GM19238 (cell line): ENCODE measurements at regions not wholly inside any gene's neighbourhood (a gene's known extent, or its start where the extent isn't known, plus 50 kb on each side); places are given as distances from the start of the nearest gene placed in this dataset.

Source experiments
- DNase-seq: peaks from one replicate; pipeline ENCODE4 v3.0.0; 2011; ENCODE audit warnings: low spot score; ENCODE audit not compliant: insufficient read length

DNA sequence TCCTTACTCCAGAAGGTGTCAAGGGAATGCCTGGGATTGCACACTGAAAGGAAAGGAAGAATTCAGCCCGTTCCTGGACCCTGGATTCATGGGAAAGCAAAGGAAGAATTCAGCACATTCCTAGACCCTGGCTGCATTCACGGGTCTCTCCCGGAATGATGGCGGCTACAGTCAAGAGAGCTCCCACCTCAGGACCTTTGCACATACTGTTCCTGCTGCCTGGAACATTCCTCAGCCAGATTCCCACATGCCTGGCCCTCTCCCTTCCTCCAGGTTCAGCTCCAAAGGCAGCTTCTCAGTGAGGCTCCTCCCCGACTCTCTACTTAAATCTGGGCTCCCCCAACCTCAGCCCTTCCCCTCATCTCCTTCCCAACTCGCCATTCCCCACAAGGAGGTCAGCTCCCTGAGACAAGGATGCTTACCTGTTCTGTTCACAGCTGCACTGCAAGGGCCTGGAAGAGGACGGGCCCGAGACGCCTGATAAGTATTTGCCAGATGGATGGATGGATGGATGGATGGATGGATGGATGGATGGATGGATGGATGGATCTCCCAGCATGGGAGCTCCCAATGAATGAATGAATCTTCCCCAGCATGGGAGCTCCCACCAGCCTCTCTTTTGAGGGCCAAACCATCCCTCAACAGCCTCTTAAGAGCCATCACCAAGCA is 77.4 kb downstream of the NCOR2 start:
- DNase-seq, result no peak

DNA sequence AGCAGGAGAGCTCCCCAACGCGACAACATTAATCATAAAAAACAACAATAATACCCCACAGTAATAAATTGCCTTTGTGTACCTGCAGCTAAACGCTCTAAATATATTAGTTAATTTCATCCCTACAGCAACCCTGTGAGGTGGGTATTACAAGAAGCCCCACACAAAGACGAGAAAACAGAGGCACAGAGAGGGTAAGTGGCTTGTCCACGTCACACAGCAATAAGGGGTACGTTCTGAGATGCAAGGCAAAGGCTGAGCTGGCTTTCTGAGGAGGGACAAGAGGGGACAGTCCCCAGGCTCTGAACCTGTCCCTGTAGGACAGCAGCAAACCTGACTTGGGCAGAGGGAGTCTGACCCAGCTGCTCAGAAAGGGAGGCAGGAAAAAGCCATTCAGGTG is 78.2 kb downstream of the NCOR2 start:
- DNase-seq, result no peak

DNA sequence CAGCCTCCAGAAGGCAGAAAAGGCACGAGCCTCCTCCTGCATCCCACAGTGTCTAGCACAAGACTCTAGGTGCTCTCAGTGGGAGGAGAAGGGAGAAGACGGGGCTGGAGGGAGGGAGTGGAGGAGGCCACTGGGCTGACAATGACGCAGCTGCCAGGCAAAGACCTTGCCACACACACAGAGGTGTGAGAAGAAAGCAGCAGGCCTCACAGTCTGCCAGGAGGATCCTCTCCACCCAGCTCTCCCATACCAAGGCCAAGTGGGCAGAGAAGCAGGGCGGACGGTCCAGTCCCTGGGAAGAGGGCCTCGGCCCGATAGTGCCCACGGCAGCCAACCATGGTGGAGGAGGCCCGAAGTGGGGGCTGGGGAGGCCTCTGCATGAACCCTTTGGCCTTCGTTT is 78.9 kb downstream of the NCOR2 start:
- DNase-seq, result no peak

DNA sequence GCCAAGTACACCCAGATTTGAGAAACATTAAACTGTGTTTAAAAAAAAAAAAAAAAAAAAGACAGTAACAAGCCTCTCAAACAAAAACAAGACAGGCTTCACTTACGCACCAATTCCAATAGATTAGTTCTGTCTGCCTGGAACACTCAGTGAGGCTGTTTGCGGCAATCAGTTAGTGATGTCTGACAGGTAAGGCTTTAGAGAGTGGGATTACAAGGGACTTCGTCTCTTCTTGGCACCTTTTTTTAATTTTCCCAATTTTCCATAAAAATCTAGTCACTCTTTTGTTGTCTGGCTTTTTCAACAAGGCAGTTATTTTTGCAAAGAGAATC is 79.6 kb downstream of the NCOR2 start:
- no peak for DNase-seq

DNA sequence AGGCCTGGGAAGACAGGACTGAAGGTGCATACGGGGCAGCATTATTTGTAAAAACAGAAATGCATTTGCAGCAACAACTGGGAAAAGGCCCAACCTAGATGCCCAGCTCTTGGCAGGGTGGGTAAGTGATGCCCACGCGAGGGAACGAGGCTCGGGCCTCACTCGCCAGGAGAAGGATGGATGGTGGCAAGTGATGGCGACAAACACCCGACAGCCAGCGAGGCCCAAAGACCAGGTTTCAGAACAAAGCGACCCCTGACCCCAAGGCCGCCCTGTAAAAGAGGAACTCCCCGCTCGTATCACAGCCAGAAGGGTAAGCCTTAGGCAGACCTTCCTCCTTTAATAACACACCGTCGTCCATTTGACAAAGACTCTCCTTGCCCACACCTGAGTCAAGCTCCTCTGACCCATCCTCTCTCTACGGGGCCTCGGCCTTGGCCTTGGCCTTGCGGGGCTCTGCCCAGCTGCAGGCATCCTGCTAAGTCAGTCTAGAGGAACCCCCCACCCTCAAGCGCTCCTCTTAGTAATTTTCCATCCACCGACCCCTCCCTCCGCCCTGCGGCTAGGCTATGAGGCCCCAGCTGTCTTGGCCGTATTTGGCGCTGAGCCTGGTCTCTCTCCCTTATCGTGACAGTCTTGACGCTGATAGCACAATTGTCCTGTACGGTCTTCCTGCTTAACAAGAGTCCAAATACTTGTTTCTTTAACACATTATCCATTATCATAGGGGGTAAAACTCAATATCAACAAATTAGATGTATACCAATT is 80.2 kb downstream of the NCOR2 start:
- DNase-seq, result no peak

DNA sequence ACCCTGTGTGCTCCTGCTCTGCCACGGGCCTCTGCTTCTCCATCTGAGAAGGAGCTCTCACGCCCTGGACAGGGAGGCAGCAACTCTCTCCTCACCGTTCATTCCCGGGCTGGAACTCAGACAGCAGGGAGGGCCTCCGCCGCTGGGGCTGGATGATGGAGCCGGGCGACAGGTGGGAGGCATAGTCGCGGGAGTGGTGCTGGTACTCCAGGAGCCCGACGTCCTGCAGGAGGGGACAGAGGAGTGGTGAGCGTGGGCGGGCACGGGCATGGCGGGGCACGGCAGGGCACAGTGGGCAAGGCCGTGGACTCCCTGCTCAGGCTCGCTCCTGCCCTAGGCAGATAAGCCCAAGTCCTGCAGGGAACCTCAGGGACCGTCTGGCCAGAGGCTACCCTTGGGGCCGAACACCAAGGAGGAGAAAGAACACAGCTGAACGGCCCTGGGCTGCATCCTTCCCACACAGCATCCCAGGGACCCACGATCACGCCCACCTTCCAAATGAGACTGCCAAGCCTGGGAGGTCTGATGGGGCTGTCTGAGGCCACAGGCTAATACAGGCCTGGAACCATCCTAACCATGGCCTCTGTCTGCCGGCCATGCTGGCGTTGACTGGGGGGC is 81.0 kb downstream of the NCOR2 start:
- DNase-seq, result no peak

DNA sequence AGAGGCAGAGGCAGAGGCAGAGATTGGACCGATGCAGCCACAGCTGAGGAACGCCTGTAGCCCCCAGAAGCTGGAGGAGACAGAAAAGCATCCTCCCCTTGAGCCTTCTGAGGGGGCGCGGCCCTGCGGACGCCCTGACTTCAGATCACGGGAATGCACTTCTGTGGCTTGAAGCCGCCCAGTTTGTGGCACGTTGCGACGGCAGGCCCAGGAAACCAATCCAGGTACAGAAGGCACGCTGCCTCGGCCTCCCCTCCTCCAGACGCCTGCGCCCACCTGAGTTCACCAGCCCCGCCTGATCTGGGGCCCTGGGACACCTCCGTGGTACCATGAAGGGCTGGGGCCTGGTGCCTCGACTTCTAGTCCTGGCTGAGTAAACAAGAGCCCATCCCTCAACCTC is 82.0 kb downstream of the NCOR2 start:
- no peak for DNase-seq

DNA sequence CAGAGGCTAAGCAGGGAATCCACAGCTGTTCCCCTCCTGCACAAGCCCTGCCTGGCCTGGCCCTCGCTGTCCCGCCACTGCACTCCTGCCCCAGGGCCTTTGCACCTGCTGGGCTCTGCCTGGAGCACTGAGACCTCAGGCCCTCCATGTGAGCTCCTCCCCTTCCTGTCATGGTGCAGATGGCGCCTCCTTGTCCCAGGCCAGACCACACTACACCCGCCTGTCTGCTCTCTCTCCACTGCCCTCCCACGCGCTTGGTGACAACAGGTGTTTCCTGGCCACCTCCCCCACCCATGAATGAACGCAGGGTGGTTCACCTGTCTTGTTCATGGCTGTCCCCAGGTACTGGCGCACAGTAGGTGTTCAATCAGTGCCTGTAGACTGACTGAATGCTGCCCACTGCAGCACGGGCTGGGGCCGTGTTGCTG is 82.9 kb downstream of the NCOR2 start:
- no peak for DNase-seq

DNA sequence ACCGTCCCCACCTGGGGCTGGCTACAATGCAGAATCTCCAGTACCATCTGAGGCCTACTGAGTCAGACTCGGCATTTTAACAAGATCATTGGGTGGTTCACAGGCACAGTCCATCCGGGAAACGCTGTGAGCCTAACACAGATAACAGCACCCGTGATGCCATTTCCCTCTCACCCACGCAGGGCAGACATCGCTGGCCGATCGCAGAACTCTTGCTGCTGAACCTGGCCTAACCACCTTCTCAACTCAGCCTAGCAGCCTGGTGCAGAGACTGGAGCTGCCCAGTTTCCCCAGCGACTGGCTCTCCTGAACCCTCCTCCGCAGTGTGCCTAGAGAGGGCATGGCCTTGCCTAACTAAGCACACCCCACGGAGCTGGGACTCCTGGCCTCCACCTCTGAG is 83.3 kb downstream of the NCOR2 start:
- DNase-seq, result no peak

DNA sequence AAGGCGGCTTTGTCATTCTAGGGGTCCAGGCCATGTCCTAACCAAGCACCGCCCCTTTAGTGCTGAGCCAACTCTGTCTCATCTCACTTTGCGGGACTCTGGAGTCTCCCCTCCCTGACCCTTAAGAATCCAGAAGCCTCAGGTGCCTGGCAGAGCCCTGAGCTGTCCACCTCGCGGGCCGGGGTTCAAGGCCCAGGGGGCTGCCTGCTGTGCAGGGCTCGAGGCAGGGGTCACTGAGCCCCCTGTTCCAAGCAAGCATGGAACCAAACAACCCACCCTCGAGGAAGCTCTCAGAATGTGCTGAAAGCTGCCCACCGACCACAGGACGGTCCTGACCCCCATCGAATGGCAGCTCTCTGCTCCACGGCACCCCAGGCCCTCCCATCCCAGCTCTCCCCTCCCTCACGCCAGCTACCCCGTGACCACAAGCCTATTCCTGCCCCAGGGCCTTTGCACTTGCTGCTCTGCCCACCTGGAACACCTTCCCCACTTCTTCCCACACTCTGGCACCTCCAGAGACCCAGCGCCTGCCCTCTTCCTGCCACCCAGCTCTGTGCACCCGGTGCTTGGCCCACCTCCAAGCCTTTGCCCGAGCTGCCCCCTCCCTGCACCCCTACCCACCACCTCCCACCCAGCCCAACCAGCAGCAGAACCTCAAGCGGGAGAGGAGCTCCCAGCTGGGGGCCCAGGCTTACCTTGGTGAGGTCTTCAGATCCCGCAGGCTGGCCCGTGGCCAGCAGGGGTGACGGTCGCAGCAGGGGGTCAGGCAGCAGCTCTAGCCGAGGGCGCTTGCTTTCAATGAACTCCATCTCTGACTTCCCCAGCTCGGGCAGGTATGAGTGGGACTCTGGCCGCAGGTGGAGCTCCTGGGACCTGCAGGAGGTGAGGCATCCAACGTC is 84.3 kb downstream of the NCOR2 start:
- no peak for DNase-seq

DNA sequence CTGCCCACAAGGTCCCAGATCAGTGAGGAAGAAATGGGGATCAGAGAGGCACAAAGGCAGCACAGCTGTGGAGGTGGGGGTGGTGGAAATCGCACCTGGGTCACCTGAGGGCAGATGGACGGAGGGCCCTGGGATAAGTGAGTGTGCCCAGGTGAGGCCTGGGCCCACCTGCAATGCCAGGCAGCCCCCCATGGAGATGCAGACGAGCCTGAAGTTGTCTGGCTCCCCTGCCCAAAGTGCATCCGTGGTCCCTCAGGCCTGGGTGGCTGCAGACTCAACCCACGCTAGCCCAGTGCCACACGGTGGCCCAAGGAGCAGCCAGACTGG is 84.9 kb downstream of the NCOR2 start:
- no peak for DNase-seq

DNA sequence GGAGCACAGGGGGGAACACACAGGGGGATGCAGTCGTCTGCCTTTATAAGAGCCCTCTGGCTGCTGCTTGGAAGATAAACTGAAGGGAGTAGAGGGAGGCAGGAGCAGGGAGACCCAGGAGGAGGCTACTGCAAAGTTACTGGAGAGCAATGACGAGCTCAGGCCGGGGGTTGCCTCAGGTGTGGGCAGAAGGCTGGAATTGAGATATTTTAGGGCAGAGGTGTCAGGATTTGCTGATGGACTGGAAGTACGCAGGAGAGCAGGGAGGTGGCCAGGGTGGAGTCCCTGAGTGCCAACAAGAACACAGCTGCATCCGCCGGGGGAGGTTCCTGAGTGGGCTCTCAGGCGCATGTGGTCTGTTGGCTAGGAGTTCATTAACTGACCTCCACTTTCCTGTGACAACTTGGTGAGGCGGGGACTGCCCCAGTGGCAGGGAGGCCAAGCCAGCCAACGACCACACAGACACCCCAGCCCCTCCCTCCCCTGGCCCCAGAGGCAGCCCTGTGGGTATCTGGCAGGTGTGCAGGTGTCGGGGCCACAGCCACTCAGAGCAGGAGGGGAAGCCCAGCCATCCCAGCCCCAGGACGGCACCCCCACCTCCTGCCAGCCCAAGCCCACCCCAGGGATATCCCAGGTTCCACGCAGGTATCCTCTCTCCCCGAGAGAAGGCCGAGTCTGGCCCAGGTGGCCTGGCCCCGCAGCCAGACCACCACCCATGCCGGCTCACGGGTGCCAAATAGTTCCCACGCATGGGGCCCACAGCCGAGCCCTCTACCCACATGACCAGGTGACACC is 85.4 kb downstream of the NCOR2 start:
- no peak for DNase-seq

DNA sequence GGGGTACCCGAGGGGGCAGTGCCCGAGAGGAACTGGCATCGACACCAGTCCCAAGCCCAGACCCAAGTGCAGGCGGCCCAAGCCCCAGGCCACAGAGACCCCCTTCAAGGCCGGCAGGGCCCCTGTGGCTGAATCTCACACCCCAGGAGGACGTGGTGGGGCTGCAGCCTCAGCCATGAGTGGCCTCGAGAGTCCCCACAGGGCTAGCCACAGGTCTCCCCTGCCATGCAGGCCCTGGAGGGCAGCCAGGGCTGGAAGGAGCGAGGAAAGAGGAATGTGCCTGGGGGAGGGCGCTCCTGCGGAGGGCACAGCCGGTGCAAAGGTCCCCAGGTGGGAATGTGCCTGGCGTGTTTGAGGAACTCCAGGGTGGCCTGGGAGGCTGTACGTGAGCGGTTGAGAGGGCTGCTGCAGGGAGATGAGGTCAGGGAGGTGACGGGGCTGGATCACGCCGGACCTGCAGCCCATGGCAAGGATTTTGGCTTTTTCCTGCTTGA is 86.1 kb downstream of the NCOR2 start:
- DNase-seq, result no peak

DNA sequence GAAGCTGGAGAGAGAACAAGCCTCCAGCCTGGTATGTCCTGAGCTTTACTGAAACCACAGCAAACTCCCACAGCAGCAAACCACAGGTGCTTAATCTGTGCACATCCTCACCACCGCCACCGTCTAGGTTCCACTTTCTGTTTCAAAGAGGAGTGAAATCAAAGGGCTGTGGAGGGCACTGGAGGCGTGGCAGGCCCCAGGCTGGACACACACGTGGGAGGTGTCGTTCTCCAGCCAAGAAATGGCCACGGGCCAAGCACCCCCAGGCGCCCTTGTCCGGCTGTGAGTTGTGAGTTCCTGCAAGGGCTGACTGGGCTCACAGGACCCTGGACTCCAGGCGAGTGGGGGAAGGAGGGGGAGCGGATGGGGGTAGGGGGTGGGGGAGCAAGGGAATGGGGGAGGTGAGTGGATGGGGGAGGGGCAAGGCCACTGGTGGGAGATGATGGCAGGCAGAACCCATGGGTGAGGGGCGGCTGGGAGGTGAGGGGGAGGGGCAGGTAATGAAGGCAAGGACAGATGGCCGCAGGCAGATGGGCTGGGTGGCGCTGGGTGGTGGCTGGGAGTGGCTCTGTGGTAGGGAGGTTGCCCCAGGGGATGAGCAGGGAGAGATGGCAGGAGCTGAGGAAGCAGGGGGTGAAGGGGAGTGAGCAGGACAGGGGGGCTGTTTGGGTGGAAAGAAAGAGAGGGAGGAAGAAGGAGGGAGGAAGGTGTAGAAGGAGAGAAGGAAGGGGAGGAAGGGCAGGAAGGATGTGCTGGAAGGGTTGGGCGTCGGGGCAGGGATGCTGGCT is 86.7 kb downstream of the NCOR2 start:
- DNase-seq, result peak; percentile 86

DNA sequence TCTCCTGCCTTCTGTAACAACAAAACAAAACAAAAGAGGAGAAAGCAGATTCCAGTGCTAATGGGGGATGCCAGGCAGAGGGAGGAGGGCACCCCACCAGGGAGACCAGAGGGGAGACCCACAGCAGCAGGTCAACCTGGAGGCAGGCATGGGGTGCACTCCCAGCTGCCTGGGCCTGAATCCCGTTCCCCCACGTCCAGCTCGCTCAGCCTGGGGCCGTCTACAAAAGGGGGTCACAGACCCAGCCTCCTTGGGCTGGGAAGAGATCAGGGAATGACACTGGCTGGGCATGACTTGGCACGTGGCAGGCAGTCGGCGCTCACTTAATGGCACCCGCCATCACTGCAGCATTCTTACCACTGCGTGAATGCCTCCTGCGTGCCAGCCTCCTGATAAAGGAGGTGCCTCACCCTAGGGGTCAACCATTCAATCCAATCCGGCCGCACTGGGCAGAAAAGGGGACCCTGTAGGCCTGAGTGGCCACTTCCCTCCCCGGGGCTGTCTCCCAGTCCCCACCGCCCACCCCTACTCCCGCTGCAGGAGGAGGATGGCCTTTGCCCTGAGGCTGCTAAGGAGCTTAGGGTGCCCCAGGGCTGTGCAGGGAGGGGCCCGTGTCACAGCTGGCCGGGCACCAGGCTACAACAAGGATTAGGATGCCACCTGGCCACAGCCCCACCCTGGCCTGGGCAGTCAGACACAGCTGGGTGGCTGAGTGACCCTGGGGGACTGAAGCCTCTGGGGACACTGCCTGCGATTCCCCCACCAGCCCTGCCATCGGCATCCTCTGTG is 87.5 kb downstream of the NCOR2 start:
- no peak for DNase-seq

DNA sequence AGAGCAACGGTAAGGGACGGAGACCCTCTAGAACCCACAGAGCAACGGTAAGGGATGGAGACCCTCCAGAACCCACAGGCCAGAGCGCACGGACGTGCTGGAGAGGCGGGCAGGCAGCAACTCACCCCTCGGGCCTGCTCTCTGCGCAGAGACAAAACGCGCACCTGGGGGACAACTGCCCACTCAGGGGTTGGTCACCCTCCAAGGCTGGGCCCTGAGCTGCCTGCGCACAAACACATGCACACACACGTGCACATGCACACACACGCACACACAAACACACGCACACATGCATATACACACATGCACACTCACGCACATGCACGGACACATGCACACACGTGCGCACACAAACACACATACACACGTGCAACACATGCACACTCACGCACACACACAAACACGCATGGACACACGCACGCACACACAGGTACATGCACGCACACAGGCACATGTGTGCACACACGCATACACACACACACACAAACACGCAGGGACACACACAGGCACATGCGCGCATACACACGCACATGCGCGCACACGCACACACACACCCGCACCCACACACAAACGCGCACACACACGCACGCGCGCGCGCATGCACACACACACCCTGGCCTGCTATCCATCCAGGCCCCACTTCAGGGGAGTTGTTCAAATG is 88.3 kb downstream of the NCOR2 start:
- no peak for DNase-seq

DNA sequence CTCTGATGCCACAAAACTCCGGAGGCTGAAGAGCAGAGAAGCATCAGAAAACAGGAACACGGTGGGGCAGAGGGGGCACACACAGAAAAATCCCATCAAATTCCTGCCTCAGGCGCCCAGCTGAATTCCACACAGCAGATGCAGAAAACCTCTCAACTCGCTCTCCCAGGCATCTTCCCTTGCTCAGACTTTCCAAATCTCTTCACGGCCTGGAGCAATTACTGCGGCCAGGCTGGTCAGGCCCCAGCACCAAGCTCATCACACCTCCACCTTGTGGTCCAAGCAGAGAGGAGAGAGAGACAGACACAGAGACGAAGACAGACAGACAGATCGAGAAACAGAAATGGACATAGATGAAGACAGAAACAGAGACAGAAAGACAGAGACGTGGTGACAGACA is 89.0 kb downstream of the NCOR2 start:
- DNase-seq, result no peak

DNA sequence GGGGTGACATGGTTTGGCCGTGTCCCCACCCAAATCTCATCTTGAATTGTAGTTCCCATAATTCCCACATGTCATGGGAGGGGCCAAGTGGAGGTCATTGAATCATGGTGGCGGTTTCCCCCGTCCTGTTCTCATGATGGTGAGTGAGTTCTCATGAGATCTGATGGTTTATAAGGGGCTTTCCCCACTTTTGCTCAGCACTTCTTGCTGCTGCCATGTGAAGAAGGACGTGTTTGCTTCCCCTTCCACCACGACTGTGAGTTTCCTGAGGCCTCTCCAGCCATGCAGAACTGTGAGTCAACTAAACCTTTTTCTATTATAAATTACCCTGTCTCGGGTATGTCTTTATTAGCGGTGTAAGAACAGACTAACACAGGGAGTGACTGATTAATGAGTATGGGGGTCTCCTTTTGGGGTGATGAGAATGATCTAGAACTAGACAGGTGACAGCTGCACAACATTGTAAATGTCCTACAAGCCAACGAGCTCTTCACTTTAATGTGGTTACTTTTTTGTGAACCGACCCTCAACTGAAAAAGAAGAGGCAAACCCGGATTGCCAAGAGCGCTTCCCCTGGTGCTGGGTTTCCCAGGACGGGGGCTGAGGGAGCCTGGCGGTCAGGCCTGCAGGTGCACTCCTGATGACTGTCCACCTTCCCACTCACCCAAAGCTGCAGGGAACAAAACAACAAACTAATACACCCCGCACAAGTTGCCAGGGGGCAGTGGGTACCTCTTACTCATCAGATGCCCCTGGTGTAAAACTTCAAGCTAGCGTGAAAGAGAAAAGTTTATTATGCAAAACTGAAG is 90.1 kb downstream of the NCOR2 start:
- no peak for DNase-seq
